ENCODE measurements at regions not wholly inside any gene's neighbourhood (a gene's known extent, or its start where the extent isn't known, plus 50 kb on each side); places are given as distances from the start of the nearest gene placed in this dataset.
"Not testable (repeated sequence)": the region's sequence is repeated elsewhere in the genome, so short reads cannot be mapped to it uniquely, and the experiment has no call there.

DNA sequence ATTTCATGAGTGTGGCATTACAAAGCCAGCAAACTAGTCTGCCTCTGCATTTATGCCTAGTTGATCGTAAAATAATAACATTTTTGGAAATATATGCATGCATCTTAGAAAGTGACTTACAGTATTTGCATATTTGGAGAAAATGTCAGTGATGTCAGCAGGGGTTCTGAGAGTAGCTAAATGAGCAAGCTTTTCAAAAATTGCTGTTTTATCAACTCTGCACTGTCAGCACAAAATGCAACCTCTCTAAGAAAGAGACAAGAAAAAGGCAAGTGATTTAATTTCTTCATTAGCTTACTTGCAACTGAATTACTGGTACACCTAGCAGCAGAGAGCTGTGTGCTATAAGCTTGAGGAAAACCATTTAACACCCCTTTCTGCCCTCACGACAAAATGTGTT, 632.5 kb upstream of the MMS22L start:
- DNase-seq (ENCODE audit: low spot score), result no peak

- DNase-seq (ENCODE audit: low spot score), result no peak
These were observed 634.4 kb upstream of the MMS22L start for GRCh38 chr6:97917369-97917768.

DNA sequence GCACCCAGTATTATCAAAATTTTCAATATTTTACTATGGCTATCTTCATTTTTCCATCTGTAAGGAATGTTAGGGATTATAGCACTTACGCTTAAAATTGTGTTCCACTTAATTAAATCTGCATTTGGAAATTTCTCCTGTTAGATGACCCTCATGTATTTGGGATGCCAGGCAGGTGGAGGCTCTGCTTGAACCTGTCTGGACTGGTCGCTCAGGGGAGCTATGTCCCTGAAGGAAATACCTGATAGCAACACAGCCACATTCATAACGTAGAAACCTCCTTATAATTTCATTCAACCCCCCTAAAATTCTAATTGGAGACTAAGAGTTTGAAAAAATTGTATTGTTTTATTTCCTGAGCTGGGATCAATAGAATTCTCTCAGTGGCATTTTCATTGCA, 636.0 kb upstream of the MMS22L start:
- no peak for DNase-seq (ENCODE audit: low spot score)

GRCh38 chr6:97919631-97920030, 636.6 kb upstream of the MMS22L start:
- no peak for DNase-seq (ENCODE audit: low spot score)

- DNase-seq (ENCODE audit: low spot score), result no peak
These were observed 640.2 kb upstream of the MMS22L start for GRCh38 chr6:97923249-97923648.

DNA sequence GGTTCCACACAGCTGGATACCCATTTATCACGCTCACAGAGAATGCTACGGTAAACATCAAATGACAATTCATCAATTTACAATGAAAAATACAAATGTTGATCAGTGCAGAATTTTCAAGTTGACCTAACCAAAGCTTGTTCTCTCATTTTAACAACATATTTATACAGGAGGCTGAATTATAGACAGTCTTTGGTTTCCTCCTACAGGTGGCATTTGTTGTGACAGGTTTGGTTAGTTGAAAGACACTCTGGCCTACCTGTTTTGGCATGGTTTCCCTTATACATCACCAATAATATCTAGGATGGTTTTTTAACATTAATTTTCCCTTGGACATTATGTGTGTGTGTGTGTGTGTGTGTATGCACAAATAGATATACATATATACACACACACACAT, 642.5 kb upstream of the MMS22L start:
- no peak for DNase-seq (ENCODE audit: low spot score)

DNA sequence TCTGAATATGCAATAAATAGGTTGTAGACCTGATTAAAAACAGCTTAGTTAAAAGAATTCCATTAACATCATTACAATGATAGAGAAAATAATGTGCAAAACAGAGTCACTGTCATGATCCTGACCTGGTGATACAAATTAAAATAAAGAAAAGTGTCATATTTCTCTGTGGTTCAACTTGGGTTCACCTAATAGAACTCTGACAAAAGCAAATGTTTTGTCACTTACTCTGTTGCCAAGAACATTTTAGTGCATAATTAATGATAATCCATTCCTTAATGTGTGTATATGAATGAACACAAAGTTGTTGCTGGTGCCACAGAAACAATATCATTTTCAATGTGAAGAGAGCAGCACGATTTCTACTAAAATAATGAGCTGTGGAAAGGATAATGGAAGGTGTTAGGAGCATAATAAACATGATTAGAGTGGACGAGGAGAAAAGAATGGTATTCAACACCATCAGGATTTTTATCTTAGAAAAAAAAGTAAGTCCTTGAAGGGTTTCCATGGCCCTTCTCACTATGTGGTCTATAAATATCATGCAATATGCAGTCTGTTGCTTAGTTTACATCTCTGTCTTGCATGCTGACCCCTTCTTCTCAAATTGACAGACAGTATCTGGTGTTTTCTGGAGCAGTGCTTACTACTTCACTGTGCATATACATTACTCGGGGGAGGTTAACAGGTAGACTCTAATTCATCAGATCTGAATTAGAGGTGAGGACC, 656.6 kb upstream of the MMS22L start:
- no peak for DNase-seq (ENCODE audit: low spot score)

- DNase-seq (ENCODE audit: low spot score), result no peak
These were observed 664.8 kb upstream of the MMS22L start for GRCh38 chr6:97947841-97948240.

DNA sequence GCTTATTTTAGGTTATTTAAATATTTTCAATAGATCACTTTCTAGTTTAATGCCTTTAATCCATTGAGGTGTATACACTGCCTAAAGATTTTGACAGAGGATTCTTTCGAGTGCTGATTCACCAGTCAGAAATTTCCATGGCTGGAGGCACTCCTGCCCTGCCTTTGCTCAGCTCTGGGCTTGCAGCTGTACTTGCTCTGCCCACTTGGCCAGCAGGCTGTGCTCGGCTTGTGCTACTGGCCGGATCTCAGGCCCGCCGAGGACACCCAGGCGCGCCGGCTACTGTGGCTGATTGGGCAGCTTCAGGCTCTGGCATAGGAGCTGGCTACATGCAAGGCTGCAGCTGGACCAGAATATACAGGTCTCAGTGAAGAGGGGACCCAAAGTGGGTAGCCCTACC, 675.1 kb upstream of the MMS22L start:
- DNase-seq (ENCODE audit: low spot score), result no peak

DNA sequence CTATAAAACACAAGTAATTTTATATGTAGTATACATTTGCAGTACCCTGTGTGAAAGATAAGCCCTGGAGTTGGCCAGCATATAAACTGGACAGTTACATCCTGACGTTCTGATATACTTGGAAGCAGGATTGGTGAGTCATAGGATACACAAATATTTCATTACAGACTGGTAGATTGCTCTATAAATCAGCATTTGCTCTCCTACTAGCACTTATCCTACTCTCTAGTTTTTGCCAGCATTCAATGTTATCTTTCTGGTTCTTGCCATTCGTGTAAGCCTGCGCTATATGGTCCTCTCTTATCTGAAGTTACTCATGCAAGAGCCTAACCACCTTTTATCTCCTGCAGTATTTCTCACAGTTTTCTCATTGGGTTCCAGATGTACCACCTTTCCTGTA, 680.2 kb upstream of the MMS22L start:
- no peak for DNase-seq (ENCODE audit: low spot score)

- no peak for DNase-seq (ENCODE audit: low spot score)
These were observed 686.0 kb upstream of the MMS22L start for GRCh38 chr6:97969065-97969464.

- no peak for DNase-seq (ENCODE audit: low spot score)
These were observed 694.1 kb upstream of the MMS22L start for GRCh38 chr6:97977084-97977483.

GRCh38 chr6:97978855-97979271, 695.8 kb upstream of the MMS22L start:
- DNase-seq (ENCODE audit: low spot score), result no peak

GRCh38 chr6:97979285-97979684, 696.3 kb upstream of the MMS22L start:
- not testable (repeated sequence) for DNase-seq (ENCODE audit: low spot score)

- no peak for DNase-seq (ENCODE audit: low spot score)
These were observed 706.4 kb upstream of the MMS22L start for GRCh38 chr6:97989451-97989850.

DNA sequence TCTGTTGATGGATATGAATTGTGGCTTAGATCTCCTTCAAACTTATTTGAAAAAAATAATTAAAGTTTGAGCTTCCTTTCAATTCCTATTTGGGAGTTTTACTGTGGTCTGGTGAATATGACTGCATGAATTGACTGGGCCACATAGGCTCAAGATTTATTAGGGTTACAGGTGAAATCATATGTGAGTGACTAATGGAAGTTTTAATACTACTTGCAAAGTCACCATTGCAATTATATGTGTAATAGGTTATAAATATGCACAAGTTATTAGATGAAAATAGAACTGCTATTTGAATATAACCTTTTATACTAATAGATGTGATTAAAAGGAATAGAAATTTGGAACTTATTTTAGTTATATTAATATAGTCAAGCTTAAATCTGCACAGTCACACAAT, 712.1 kb upstream of the MMS22L start:
- DNase-seq (ENCODE audit: low spot score), result no peak

DNA sequence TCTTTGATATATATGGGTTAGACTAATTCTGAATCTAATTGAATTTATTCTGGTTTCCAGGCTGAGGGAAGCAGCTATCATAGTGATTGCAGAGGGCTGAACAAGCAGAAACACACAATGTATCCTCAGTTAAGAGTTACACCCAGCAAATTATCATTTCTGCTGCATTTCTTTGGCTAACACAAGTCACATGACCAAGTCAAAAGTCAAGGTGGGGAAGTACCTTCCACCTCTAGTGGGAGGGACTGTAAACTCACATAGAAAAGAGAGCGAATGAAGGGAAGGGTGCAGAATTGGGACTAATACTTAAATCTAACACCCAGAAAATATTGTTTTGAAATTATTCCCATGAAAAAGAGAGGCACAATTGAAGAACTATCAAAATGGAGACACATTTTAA, 719.7 kb upstream of the MMS22L start:
- no peak for DNase-seq (ENCODE audit: low spot score)

- DNase-seq (ENCODE audit: low spot score), result no peak
These were observed 731.6 kb upstream of the MMS22L start for GRCh38 chr6:98014442-98015201.

- DNase-seq (ENCODE audit: low spot score), result no peak
These were observed 733.5 kb upstream of the MMS22L start for GRCh38 chr6:98016565-98016964.

- DNase-seq (ENCODE audit: low spot score), result no peak
These were observed 737.2 kb upstream of the MMS22L start for GRCh38 chr6:98020222-98020621.

- DNase-seq (ENCODE audit: low spot score), result no peak
These were observed 741.3 kb upstream of the MMS22L start for GRCh38 chr6:98024359-98024758.

DNA sequence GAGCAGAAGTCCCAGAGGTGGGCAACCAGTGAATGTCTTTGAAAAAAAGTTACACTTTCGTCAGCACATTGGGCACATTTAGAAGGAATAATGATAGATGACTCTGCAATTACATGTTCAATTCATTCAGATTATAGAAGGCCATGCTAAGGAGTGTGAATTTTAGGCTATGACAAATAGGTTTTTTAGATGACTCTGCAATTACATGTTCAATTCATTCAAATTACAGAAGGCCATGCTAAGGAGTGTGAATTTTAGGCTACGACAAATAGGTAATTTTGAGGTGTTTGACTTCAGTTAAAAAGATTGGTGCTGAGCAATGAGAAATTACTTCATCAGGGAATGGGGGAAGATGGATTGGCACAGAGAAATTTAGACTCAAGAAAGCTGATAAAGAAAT, 744.9 kb upstream of the MMS22L start:
- no peak for DNase-seq (ENCODE audit: low spot score)

DNA sequence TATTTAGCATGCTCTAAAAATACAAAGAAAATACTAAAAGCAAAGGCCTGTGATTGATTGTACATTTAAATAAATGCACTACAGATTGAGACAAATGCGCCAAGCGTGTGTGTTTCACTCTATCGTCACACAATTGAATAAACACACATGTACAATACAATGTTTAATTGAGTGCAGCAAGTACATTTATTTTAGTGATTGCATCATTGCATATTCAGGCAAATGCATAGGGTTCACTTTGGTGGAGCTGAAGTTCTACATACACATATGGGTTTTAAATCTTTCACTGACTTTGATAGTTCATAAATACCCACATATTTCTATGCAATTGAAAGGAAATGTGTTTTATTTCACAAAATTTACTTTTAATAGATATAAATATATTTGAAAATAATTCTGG, 750.6 kb upstream of the MMS22L start:
- no peak for DNase-seq (ENCODE audit: low spot score)

Data from CD4-positive, alpha-beta T cell treated with Interleukin-15 for 4 hours (primary cell).